DMS79 (cell line): ENCODE measurements at regions not wholly inside any gene's neighbourhood (a gene's known extent, or its start where the extent isn't known, plus 50 kb on each side); places are given as distances from the start of the nearest gene placed in this dataset.
"Not testable (repeated sequence)": the region's sequence is repeated elsewhere in the genome, so short reads cannot be mapped to it uniquely, and the experiment has no call there.

Experiments used
- DNase-seq: peaks from one replicate; lab custom pipeline; 2025; lab: John Stamatoyannopoulos, UW

GRCh38 chr7:86008898-86009297 lies 634.8 kb upstream of the GRM3 start:
- DNase-seq = no peak

- DNase-seq = no peak
These were observed 636.8 kb upstream of the GRM3 start for GRCh38 chr7:86006909-86007308.

GRCh38 chr7:86002858-86003257 lies 640.9 kb upstream of the GRM3 start:
- DNase-seq = no peak

DNA sequence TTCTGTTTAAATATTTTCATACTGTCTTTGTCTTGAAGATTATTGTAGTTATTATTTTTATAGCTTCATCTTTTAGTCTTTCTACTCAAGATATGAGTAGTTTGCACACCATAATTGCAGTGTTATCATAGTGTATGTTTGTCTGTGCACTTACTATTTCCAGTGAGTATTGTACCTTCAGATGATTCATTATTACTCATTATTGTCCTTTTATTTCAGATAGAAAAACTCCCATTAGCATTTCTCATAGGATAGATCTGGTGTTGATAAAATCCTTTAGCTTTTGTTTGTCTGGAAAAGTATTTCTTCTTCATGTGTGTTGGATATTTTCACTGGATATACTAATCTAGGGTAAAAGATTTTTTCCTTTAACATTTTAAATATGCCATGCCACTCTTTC lies 646.2 kb upstream of the GRM3 start:
- DNase-seq = no peak

DNA sequence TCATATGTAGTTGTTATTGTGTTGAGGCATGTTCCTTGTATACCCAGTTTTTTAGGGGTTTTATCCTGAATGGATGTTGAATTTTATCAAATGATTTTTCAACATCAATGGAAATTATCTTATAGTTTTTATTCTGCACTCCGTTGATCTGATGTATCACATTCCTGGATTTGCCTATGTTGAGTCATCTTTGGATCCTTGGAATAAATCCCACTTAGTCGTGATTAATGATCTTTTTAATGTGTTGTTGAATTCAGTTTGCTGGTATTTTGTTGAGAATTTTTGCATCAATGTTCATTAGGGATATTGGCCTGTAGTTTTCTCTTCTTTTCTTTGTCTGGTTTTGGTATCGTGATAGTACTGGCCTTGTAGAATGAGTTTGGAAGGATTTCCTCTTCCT lies 648.6 kb upstream of the GRM3 start:
- DNase-seq = no peak

DNA sequence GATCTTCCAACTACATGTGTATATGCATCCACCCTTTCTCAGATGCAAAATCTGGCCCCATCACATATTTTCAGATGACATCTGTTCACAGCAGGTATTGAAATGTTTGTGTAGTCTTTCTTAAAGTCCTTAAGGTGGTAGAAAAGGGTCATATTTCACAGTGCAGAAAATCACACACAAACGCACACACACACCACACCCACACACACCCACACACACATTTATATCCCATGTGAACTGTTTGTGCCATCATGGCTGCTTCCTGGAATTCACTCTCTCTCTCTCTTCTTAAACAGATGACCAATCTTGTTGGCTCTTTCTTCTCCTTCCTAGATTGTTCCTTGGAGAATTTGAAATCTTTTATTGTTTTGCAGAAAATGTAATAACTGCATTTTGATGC lies 663.0 kb upstream of the GRM3 start:
- no peak for DNase-seq

GRCh38 chr7:85974176-85974575 lies 669.5 kb upstream of the GRM3 start:
- no peak for DNase-seq

DNA sequence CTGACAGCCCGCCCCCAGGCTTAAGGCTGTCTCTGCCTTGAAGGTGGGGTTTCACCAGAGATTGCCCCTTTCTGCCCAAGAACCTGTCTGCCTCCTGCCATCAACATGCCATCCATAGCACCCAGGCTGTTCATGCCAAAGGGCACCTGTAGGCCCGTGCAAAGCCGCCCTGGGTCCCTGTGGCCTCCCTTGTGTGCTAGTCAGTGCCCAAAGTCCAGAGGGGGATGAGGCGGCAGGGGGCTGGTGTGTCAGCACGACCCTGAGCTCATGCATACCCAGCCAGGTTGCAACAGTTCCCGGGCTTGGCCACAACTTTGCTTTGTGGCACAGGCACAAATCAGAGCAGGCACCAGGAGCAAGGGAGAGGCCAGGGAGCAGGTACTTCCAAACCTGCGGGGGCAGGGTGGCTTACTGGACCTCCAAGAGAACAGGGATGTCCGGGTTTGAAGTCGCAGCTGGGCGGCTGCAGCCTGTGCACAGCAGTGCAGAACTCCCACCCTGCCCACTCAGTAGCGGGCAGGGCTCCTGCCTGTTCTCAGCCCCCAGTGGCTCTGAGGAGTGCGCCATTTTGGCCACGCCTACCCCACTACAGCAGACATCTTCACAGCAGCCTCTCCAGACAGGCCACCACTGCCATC lies 671.1 kb upstream of the GRM3 start:
- DNase-seq = no peak

DNA sequence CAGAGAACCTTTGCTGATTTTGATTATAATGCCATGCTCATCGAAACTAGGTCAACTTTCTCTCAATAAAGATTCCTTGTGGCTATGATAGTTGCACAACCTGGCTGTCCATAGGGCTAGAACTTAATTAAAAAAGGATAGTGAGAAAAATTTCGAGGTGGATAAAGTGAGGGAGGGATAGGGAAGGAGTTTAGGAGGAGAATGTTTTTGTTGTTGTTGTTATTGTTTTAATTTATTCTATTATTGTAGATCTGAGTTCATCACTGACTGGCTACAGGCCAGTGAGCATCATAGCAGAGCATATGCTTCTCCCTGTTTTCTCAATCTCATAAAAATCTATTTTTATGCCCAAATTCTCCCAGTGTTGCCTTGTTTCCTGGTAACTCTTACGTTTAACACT lies 688.7 kb upstream of the GRM3 start:
- DNase-seq = no peak

GRCh38 chr7:85950871-85951270 lies 692.8 kb upstream of the GRM3 start:
- DNase-seq = no peak

DNA sequence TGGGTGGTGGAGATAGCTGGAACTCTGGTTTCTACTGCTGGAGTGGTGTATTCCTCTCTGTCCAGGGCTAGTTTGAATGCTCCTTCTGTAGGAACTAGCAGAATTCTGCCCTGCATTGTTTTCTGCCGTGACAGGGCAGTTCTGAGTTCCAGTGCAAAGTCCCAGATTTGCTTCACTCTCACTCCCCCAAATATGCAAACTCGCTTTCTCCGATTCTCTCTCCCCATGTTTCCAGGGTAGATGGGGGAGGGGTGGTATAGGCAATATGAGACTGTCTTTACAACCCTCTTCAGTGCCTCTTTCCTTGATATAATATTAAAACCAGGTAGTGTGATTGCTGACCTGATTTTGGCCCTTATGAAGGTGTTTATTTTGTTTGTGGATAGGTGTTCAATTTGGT lies 693.3 kb upstream of the GRM3 start:
- no peak for DNase-seq

DNA sequence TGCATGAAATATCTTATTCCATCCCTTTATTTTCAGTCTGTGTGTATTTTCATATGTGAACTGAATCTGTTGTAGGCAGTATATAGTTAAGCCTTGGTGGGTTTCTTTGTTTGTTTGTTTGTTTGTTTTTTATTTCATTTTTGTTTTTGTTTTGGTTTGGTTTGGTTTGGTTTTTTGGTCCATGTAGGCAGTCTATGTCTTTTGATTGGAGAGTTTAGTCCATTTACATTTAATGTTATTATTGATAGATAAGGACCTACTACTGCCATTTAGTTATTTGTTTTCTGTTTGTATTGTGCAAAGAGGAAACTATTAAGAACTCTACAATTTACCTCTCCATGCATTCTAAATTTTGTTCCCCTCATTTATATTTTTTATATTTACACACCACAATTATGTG lies 695.9 kb upstream of the GRM3 start:
- no peak for DNase-seq

- DNase-seq = no peak
These were observed 702.9 kb upstream of the GRM3 start for GRCh38 chr7:85940798-85941197.

GRCh38 chr7:85931919-85932318 lies 711.8 kb upstream of the GRM3 start:
- DNase-seq = no peak

GRCh38 chr7:85928500-85928899 lies 715.2 kb upstream of the GRM3 start:
- no peak for DNase-seq

DNA sequence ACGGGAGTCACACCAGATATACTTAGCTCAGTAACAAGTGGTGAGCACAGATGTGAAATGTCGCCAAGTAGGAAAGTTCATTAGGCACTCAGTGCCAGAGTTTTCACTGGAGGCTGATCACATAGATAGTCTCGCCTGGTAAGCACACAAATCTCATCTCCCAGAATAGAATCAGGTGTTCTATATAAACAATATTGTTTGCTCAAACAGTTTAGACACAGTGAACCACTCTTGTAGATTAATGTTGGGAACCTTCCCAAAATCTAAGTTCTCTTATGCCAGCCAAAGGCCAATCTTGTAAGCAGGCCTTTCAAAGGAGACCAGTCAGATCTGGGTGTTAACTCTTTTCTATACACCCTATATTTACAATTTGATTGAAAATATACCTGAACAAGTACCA lies 716.5 kb upstream of the GRM3 start:
- DNase-seq = no peak

DNA sequence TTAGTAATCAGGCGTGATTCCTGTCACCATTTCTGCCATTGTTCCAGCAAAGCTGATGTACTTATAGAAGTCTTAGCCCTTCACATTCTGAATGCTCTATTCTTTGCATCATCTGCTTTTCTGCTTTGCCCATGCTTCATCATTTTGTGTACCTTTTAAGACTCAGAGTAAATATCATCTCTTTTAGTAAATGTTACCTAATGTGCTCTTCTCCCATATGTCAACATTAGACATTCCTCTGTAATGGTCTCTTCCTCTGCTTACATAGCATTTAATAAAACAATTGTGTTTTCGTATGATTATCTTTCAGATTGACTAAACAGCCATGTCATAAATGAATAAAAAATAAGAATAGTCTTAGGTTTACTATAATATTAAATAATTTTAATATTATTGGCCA lies 719.6 kb upstream of the GRM3 start:
- DNase-seq = no peak

DNA sequence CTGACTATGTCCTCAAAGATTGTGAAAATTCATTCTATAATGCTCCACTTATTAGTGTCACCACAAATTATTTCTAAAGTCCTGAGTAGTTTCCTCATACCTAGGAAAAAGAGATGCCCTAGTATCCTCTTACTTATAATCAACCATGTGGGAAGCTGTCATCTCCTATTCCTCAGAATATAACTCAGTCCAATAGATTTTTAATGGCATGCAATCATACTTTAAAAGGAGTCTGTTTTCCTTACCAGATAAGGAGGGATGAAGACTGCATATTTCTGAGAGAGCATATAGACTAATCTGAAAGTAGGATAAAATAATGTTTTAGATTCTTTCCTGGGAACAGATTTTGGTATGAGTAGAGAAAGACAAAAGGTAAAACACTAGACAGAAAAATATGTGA lies 727.7 kb upstream of the GRM3 start:
- no peak for DNase-seq

GRCh38 chr7:85914437-85914836 lies 727.6 kb upstream of the SEMA3D start:
- DNase-seq = no peak

DNA sequence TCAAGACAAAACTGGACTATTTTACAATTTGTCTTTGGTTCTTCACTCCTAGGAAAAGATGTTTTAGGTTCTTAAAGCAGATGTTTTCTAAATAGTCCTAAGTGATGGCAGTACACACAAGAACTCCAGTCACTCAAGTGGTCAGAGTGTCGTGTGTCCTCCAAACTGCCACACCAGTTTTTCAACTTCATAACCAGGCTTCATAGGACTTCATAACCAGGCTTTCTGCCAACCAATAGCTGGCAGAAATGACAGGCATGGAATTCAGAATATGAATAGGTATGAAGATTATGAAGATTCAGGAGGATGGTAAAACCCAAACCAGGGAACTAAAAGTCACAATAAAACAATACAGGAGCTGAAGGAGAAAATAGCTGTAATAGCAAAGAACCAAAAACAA lies 721.2 kb upstream of the SEMA3D start:
- no peak for DNase-seq

- DNase-seq = no peak
These were observed 711.1 kb upstream of the SEMA3D start for GRCh38 chr7:85897967-85898366.

DNA sequence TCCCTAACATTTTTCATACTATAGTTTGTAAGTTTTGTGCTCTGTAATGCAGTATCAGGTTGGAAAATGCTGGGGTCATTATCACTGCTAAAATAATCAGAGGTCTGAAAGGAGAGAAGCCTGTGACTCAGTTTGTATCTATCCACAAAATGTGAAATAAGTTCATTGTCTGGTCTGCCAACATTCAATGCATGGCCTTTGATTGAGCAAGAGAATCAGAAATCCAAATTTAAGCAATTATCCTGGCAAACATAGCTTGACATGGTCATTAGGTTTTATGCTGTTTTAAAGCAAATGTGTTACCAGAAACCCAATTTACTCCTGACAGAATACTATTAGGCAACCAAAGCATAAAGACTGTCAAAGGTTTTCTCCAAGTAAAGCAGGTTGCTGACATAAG lies 709.7 kb upstream of the SEMA3D start:
- no peak for DNase-seq

DNA sequence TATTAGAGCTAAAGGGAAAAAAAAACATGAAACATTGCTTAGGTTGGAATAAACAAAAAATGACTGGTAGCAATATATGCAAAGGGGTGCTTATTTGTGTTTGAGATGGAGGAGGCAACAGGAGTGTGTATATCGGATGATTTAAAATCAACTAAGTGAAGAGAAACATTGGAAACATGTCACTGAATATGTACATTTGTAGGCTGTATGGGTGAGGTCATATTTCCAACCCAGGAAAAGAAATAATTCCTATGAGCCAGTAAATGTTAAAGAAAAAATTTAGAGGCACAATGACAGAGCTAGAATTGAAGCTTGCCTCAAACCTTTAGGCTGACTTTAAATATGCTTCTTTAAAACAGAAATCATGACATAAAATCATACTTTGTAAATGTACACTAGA lies 709.0 kb upstream of the SEMA3D start:
- no peak for DNase-seq

DNA sequence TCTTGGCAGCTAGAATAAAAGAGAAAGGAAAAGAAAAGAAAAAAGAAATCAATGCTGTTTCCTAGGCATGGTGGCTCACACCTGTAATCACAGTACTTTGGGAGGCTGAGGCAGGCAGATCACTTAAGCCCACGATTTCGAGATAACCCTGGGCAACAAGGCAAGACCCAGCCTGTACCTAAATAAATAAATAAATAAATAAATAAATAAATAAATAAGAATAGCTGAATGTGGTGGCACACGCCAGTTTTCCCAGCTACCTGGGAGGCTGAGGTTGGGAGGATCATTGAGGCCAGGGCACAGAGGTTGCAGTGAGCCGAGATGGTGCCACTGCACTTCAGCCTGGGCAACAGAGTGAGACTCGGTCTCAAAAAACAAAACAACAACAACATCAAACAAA lies 705.0 kb upstream of the SEMA3D start:
- not testable (repeated sequence) for DNase-seq
